ENCODE measurements at regions not wholly inside any gene's neighbourhood (a gene's known extent, or its start where the extent isn't known, plus 50 kb on each side); places are given as distances from the start of the nearest gene placed in this dataset.

DNA sequence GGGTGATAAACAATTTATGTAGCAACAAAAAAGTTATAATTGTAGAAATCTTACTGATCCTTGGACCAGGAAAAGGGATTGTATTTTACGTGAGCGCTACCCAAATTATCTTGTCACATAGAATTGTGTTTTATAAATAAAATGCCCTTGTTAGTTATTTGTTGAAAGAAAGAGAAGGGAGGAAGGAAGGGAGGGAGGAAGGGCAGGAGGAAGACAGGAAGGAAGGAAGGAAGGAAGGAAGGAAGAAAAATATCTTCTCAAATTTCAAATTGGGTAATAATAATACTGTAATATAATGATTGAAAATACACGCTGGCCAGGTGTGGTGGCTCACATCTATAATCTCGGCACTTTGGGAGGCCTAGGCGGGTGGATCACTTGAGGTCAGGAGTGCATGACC lies 206.2 kb upstream of the TLL1 start:
- TF ChIP-seq, protein P1, sequence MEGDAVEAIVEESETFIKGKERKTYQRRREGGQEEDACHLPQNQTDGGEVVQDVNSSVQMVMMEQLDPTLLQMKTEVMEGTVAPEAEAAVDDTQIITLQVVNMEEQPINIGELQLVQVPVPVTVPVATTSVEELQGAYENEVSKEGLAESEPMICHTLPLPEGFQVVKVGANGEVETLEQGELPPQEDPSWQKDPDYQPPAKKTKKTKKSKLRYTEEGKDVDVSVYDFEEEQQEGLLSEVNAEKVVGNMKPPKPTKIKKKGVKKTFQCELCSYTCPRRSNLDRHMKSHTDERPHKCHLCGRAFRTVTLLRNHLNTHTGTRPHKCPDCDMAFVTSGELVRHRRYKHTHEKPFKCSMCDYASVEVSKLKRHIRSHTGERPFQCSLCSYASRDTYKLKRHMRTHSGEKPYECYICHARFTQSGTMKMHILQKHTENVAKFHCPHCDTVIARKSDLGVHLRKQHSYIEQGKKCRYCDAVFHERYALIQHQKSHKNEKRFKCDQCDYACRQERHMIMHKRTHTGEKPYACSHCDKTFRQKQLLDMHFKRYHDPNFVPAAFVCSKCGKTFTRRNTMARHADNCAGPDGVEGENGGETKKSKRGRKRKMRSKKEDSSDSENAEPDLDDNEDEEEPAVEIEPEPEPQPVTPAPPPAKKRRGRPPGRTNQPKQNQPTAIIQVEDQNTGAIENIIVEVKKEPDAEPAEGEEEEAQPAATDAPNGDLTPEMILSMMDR (conservative IDR thresholded peaks at IDR 0.05 in 1 of 2, IDR thresholded peaks at IDR 0.05 in 1 of 2; ENCODE audit: extremely low read depth in 1 of 2, insufficient read depth in 1 of 2, low read depth in 1 of 2, low read length in 2 of 2) = no peak
- no peak for TF ChIP-seq EZH2 (IDR thresholded peaks at IDR 0.05; ENCODE audit: borderline replicate concordance, low read length)
